ENCODE measurements at regions not wholly inside any gene's neighbourhood (a gene's known extent, or its start where the extent isn't known, plus 50 kb on each side); places are given as distances from the start of the nearest gene placed in this dataset.

- DNase-seq (ENCODE audit: low spot score): no peak
- TF ChIP-seq CTCF (IDR thresholded peaks at IDR 0.05; ENCODE audit: unreplicated experiment): no peak
- no peaks in the 10 kb centered on the region for H3K27me3 Mint-ChIP-seq (ENCODE audit: unreplicated experiment)
- no peaks in the 10 kb centered on the region for H3K4me1 Mint-ChIP-seq (ENCODE audit: unreplicated experiment)
- H3K4me3 Mint-ChIP-seq (ENCODE audit: unreplicated experiment): no peak overlapping the region
- no peaks in the 10 kb centered on the region for H3K9me3 Mint-ChIP-seq (ENCODE audit: unreplicated experiment)
- no peak overlapping the region for H3K27ac Mint-ChIP-seq (ENCODE audit: unreplicated experiment)
- H3K36me3 Mint-ChIP-seq (ENCODE audit: low read depth, unreplicated experiment): peaks cover 3% of the 10 kb centered on the region
These were observed 631.8 kb upstream of the NOX3 start for GRCh38 chr6:156087487-156087886.

GRCh38 chr6:156082012-156082411 lies 626.4 kb upstream of the NOX3 start:
- Mint-ChIP-seq H3K36me3 (ENCODE audit: low read depth, unreplicated experiment) (peaks cover 2% of the 10 kb centered on the region), H3K4me1 (ENCODE audit: unreplicated experiment) (peaks cover 6% of the 10 kb centered on the region), H3K27ac (ENCODE audit: unreplicated experiment) (no peak overlapping the region), H3K9me3 (ENCODE audit: unreplicated experiment) (no peaks in the 10 kb centered on the region), H3K27me3 (ENCODE audit: unreplicated experiment) (no peaks in the 10 kb centered on the region), H3K4me3 (ENCODE audit: unreplicated experiment) (no peak overlapping the region)
- DNase-seq (ENCODE audit: low spot score): no peak
- TF ChIP-seq CTCF (IDR thresholded peaks at IDR 0.05; ENCODE audit: unreplicated experiment): no peak

GRCh38 chr6:156080371-156080770 lies 624.7 kb upstream of the NOX3 start:
- no peak for TF ChIP-seq CTCF (IDR thresholded peaks at IDR 0.05; ENCODE audit: unreplicated experiment)
- no peak overlapping the region for H3K27ac Mint-ChIP-seq (ENCODE audit: unreplicated experiment)
- H3K4me3 Mint-ChIP-seq (ENCODE audit: unreplicated experiment): no peak overlapping the region
- H3K27me3 Mint-ChIP-seq (ENCODE audit: unreplicated experiment): no peaks in the 10 kb centered on the region
- no peak for DNase-seq (ENCODE audit: low spot score)
- H3K9me3 Mint-ChIP-seq (ENCODE audit: unreplicated experiment): no peaks in the 10 kb centered on the region
- peaks cover 6% of the 10 kb centered on the region for H3K4me1 Mint-ChIP-seq (ENCODE audit: unreplicated experiment)
- H3K36me3 Mint-ChIP-seq (ENCODE audit: low read depth, unreplicated experiment): no peaks in the 10 kb centered on the region

- no peaks in the 10 kb centered on the region for H3K27me3 Mint-ChIP-seq (ENCODE audit: unreplicated experiment)
- H3K4me3 Mint-ChIP-seq (ENCODE audit: unreplicated experiment): no peak overlapping the region
- H3K27ac Mint-ChIP-seq (ENCODE audit: unreplicated experiment): no peak overlapping the region
- no peak for DNase-seq (ENCODE audit: low spot score)
- no peaks in the 10 kb centered on the region for H3K4me1 Mint-ChIP-seq (ENCODE audit: unreplicated experiment)
- TF ChIP-seq CTCF (IDR thresholded peaks at IDR 0.05; ENCODE audit: unreplicated experiment): no peak
- no peaks in the 10 kb centered on the region for H3K36me3 Mint-ChIP-seq (ENCODE audit: low read depth, unreplicated experiment)
- no peaks in the 10 kb centered on the region for H3K9me3 Mint-ChIP-seq (ENCODE audit: unreplicated experiment)
These were observed 613.2 kb upstream of the NOX3 start for GRCh38 chr6:156068881-156069280.

- no peaks in the 10 kb centered on the region for H3K36me3 Mint-ChIP-seq (ENCODE audit: low read depth, unreplicated experiment)
- no peak overlapping the region for H3K27ac Mint-ChIP-seq (ENCODE audit: unreplicated experiment)
- no peaks in the 10 kb centered on the region for H3K9me3 Mint-ChIP-seq (ENCODE audit: unreplicated experiment)
- no peak for TF ChIP-seq CTCF (IDR thresholded peaks at IDR 0.05; ENCODE audit: unreplicated experiment)
- DNase-seq (ENCODE audit: low spot score): no peak
- H3K4me3 Mint-ChIP-seq (ENCODE audit: unreplicated experiment): no peak overlapping the region
- no peaks in the 10 kb centered on the region for H3K4me1 Mint-ChIP-seq (ENCODE audit: unreplicated experiment)
- no peaks in the 10 kb centered on the region for H3K27me3 Mint-ChIP-seq (ENCODE audit: unreplicated experiment)
These were observed 610.2 kb upstream of the NOX3 start for GRCh38 chr6:156065849-156066248.

Measured in endothelial cell (in vitro differentiated cells).